Natural killer cell (primary cell): ENCODE measurements at regions not wholly inside any gene's neighbourhood (a gene's known extent, or its start where the extent isn't known, plus 50 kb on each side); places are given as distances from the start of the nearest gene placed in this dataset.

Source experiments
- ATAC-seq, 3 donors: fragments of 150-1000 bp in 2 of 3; fragments of 200-7000 bp in 1 of 3; cut with Tn5 transposase; 1 replicate in 1 of 3; 2 replicates in 2 of 3; pipeline ENCODE4 v1.10.0; 2021; ENCODE audit warnings: mild to moderate bottlenecking in 2 of 3, moderate library complexity in 2 of 3
- DNase-seq, 2 donors: peaks; one replicate each; pipeline versions ENCODE4 v3.0.0 to v3.0.0-alpha.2; 2013 to 2021; ENCODE audit warnings: mixed read lengths in 1 of 2
- H3K27ac ChIP-seq: one replicate; pipeline ENCODE4 v1.5.1; 2013; ENCODE audit warnings: mild to moderate bottlenecking, low read length
- H3K27me3 ChIP-seq: one replicate; pipeline ENCODE4 v1.6.1; 2013; ENCODE audit warnings: low read length; ENCODE audit not compliant: control insufficient read depth, insufficient read depth
- H3K36me3 ChIP-seq: one replicate; pipeline ENCODE4 v1.6.1; 2013; ENCODE audit warnings: low read length; ENCODE audit not compliant: control insufficient read depth, insufficient read depth
- H3K4me1 ChIP-seq: one replicate; pipeline ENCODE4 v1.6.1; 2013; ENCODE audit warnings: low read length; ENCODE audit not compliant: control insufficient read depth, insufficient read depth
- H3K4me3 ChIP-seq: one replicate; pipeline ENCODE4 v1.5.1; 2013; ENCODE audit warnings: low read length
- H3K9me3 ChIP-seq: one replicate; pipeline ENCODE4 v1.6.1; 2013; ENCODE audit warnings: low read length; ENCODE audit not compliant: control insufficient read depth, insufficient read depth
- H3K27ac Mint-ChIP-seq, 2 donors: one replicate each; pipeline ENCODE4 v1.8.0; 2022; ENCODE audit warnings: mild to moderate bottlenecking in 2 of 2, mixed read lengths in 2 of 2, moderate library complexity in 1 of 2
- H3K27me3 Mint-ChIP-seq, 2 donors: one replicate each; pipeline ENCODE4 v1.8.0; 2022; ENCODE audit warnings: low read depth in 2 of 2, mixed read lengths in 2 of 2
- H3K36me3 Mint-ChIP-seq: one replicate; pipeline ENCODE4 v1.8.0; 2022; ENCODE audit warnings: mixed read lengths
- H3K4me1 Mint-ChIP-seq, 2 donors: one replicate each; pipeline ENCODE4 v1.8.0; 2022; ENCODE audit warnings: mixed read lengths in 2 of 2
- H3K4me3 Mint-ChIP-seq: one replicate; pipeline ENCODE4 v1.8.0; 2022; ENCODE audit warnings: mild to moderate bottlenecking, moderate library complexity, mixed read lengths
- H3K9me3 Mint-ChIP-seq, 2 donors: one replicate each; pipeline ENCODE4 v1.8.0; 2022; ENCODE audit warnings: mixed read lengths in 2 of 2
- WGBS: methylation state at CpG from one replicate; pipeline ENCODE4 v1.1.7; 2013; ENCODE audit warnings: missing lambda C conversion rate; ENCODE audit not compliant: insufficient coverage; 5-methylcytosine and 5-hydroxymethylcytosine counted together
- intact Hi-C: fragments of 100-400 bp; cut with micrococcal nuclease; formaldehyde crosslinking; loops from one replicate; pipeline ENCODE4 v1.14.2; 2022
- TF ChIP-seq, protein P1 (sequence below): fragments of 200-600 bp; IDR thresholded peaks from one replicate; pipeline ENCODE4 v1.8.0; 2022; ENCODE audit warnings: antibody characterized with exemption

DNA sequence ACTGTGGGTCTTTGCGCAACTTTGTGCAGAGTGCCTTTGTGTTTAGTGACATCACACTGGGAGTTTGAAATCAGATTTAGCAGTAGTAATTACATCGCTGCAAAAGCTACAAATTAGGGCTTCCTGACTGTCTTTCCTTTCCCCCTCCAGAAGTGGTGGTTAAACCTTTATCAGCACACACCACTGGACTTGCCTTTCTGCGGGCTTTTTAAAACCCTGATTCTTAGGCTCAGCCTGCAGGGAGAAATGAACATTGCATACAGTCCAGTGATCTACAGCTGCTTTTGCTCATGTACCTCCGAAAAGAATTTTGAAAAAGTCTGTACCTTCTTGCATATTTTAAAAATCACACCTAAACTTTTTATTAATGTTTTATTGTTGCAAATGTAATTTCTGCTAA, 219.7 kb upstream of the NAALADL2 start:
- intact Hi-C loops: no loop called here
- Mint-ChIP-seq H3K27me3 (no peaks in the 10 kb centered on the region), H3K9me3 (peaks cover 8 to 11% of the 10 kb centered on the region in 2 donors)

DNA sequence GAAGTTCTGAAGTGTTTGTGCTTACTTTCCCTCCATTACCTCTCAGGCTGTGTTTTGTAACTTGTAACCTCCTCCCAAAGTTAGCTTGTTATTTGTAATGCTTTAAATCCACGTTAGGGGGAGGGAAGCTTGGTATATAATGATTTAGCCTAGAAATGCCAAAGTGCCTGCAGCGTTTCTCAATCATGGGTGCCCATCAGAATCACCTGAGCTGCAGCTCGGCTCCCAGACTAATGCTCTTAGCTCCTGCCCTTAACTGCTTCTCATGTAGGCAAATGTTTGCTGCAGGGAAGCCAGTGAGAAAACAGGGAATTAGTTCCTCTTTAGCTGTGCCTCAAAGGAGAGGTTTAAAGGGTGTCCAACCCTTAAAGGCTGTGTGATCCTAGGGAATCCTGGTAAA, 219.2 kb upstream of the NAALADL2 start:
- Histone ChIP-seq H3K4me1 (no peaks in the 10 kb centered on the region), H3K36me3 (no peaks in the 10 kb centered on the region), H3K27ac (no peak overlapping the region), H3K4me3 (no peak overlapping the region), H3K9me3 (peaks cover 11% of the 10 kb centered on the region), H3K27me3 (no peaks in the 10 kb centered on the region)
- Mint-ChIP-seq H3K36me3 (no peaks in the 10 kb centered on the region), H3K9me3 (peaks cover 8 to 11% of the 10 kb centered on the region in 2 donors), H3K27ac (no peak overlapping the region), H3K4me1 (no peaks in the 10 kb centered on the region), H3K4me3 (no peak overlapping the region), H3K27me3 (no peaks in the 10 kb centered on the region)
- TF ChIP-seq, protein P1, sequence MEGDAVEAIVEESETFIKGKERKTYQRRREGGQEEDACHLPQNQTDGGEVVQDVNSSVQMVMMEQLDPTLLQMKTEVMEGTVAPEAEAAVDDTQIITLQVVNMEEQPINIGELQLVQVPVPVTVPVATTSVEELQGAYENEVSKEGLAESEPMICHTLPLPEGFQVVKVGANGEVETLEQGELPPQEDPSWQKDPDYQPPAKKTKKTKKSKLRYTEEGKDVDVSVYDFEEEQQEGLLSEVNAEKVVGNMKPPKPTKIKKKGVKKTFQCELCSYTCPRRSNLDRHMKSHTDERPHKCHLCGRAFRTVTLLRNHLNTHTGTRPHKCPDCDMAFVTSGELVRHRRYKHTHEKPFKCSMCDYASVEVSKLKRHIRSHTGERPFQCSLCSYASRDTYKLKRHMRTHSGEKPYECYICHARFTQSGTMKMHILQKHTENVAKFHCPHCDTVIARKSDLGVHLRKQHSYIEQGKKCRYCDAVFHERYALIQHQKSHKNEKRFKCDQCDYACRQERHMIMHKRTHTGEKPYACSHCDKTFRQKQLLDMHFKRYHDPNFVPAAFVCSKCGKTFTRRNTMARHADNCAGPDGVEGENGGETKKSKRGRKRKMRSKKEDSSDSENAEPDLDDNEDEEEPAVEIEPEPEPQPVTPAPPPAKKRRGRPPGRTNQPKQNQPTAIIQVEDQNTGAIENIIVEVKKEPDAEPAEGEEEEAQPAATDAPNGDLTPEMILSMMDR: no peak
- DNase-seq: no peak
- ATAC-seq: no peak
- intact Hi-C loops: no loop called here
- whole genome bisulfite sequencing: 89% methylated on average over 3 of the region's 3 CpGs

More for the DNA sequence above, 219.7 kb upstream of the NAALADL2 start:
- Mint-ChIP-seq H3K4me1 (no peaks in the 10 kb centered on the region), H3K36me3 (no peaks in the 10 kb centered on the region), H3K4me3 (no peak overlapping the region), H3K27ac (no peak overlapping the region)
- no peak overlapping the region for H3K4me3 ChIP-seq
- no peak overlapping the region for H3K27ac ChIP-seq
- peaks cover 11% of the 10 kb centered on the region for H3K9me3 ChIP-seq
- no peaks in the 10 kb centered on the region for H3K36me3 ChIP-seq
- ATAC-seq (no peak), DNase-seq (no peak)
- no peaks in the 10 kb centered on the region for H3K4me1 ChIP-seq
- no peaks in the 10 kb centered on the region for H3K27me3 ChIP-seq
- 76% methylated on average over 3 of the region's 4 CpGs for WGBS
- TF ChIP-seq, protein P1: no peak

DNA sequence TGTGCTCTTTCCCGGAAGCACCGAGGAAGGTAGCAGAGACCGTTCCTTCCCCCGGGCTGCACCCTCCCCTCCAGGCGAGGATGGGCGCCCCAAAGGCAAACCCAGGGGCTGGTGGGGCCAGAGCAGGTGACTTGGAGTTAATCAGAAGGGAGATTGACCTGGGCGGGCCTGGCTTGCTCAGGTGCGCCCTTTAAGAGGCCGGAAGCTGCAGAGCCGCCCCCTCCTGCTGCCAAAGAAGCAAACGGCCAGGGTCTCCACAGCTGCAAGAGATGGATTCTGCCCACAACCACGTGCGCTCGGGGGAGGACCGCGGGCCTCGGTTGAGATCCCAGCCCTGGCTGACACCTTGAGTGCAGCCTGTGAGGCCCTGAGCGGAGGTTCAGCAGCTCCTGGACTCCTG, 218.2 kb upstream of the NAALADL2 start:
- Histone ChIP-seq H3K9me3 (peaks cover 11% of the 10 kb centered on the region), H3K4me1 (no peaks in the 10 kb centered on the region), H3K4me3 (no peak overlapping the region), H3K27me3 (no peaks in the 10 kb centered on the region), H3K36me3 (no peaks in the 10 kb centered on the region), H3K27ac (no peak overlapping the region)
- H3K4me3 Mint-ChIP-seq: no peak overlapping the region
- no peaks in the 10 kb centered on the region for H3K4me1 Mint-ChIP-seq
- TF ChIP-seq, protein P1: no peak
- intact Hi-C loops: no loop called here
- no peaks in the 10 kb centered on the region for H3K27me3 Mint-ChIP-seq
- peaks cover 8 to 11% of the 10 kb centered on the region in 2 donors for H3K9me3 Mint-ChIP-seq
- ATAC-seq: no peak
- H3K36me3 Mint-ChIP-seq: no peaks in the 10 kb centered on the region
- no peak overlapping the region for H3K27ac Mint-ChIP-seq
- DNase-seq: no peak
- WGBS: 92% methylated on average over 18 of the region's 18 CpGs

DNA sequence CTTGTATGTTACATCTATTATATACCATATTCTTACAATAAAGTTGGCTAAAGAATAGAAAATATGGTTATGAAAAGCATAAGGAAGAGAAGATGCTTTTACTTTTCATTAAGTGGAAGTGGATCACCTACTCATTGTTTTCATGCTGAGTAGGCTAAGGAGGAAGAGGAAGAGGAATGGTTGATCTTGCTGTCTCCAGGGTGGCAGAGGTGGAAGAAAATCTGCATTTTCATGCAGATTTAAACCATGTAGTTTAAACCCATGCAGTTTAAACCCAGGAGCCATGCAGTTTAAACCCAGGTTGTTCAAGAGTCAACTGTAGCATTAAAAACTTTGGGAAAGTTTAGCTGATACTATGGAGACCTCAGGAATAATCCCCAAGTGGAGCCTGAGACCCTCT, 214.8 kb upstream of the NAALADL2 start:
- Mint-ChIP-seq H3K36me3 (no peaks in the 10 kb centered on the region), H3K27ac (no peak overlapping the region), H3K4me3 (no peak overlapping the region), H3K9me3 (peaks cover 3 to 8% of the 10 kb centered on the region in 2 donors), H3K4me1 (no peaks in the 10 kb centered on the region), H3K27me3 (no peaks in the 10 kb centered on the region)
- H3K4me1 ChIP-seq: no peaks in the 10 kb centered on the region
- H3K27me3 ChIP-seq: no peaks in the 10 kb centered on the region
- no peak overlapping the region for H3K27ac ChIP-seq
- peaks cover 11% of the 10 kb centered on the region for H3K9me3 ChIP-seq
- TF ChIP-seq, protein P1: no peak
- ATAC-seq (no peak), DNase-seq (no peak)
- intact Hi-C loops: no loop called here
- no peaks in the 10 kb centered on the region for H3K36me3 ChIP-seq
- no peak overlapping the region for H3K4me3 ChIP-seq
